ENCODE measurements at regions not wholly inside any gene's neighbourhood (a gene's known extent, or its start where the extent isn't known, plus 50 kb on each side); places are given as distances from the start of the nearest gene placed in this dataset.

DNA sequence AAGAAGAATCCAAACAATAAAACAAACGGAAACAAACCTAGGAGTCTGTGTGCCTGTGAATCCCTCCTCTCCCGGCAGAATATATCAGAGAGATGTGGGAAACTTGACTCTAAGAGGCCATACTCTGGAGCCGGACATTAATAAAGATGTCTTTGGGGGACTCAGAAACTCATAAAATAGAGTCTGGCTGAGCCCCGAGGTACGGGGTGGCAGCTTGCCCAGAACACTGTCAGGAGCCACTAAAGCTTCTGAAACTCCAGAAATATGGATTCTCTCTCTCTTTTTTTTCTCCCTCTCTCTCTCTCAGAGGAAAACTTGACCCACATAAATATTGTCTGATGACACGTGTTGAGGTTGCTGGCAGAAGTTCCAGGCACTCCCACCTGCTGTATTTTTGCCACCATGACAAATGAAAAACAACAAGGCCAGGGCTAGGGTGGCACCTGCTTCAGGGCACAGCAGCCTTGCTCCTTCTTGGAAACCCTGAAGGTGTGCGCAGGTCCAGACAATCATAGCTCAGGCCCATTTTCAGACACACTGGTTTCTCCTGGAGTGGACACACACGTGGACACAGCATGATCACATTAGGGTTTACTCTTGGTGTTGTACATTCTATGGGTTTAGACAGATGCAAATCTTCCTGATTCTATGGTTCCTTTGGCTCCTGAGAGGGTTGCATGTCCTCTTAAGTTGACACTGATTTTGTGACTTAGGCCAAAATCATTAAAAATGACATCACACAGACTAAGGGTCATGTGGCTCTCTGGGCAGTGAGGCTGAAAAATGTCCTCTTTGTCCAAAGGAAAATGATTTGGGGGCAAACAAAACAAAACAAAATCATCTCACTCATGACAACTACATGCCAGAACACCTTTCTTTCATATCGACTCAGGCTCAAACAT lies 282.6 kb upstream of the IRX3 start:
- Histone ChIP-seq H3K9me3 (no peaks in the 10 kb centered on the region), H3K4me1 (ENCODE audit: insufficient read depth) (no peaks in the 10 kb centered on the region), H3K27ac (no peak overlapping the region), H3K4me3 (no peak overlapping the region), H3K36me3 (no peaks in the 10 kb centered on the region), H3K27me3 (no peaks in the 10 kb centered on the region)
- intact Hi-C loops (cut with DNase I): no loop called here
- TF ChIP-seq, protein P1, sequence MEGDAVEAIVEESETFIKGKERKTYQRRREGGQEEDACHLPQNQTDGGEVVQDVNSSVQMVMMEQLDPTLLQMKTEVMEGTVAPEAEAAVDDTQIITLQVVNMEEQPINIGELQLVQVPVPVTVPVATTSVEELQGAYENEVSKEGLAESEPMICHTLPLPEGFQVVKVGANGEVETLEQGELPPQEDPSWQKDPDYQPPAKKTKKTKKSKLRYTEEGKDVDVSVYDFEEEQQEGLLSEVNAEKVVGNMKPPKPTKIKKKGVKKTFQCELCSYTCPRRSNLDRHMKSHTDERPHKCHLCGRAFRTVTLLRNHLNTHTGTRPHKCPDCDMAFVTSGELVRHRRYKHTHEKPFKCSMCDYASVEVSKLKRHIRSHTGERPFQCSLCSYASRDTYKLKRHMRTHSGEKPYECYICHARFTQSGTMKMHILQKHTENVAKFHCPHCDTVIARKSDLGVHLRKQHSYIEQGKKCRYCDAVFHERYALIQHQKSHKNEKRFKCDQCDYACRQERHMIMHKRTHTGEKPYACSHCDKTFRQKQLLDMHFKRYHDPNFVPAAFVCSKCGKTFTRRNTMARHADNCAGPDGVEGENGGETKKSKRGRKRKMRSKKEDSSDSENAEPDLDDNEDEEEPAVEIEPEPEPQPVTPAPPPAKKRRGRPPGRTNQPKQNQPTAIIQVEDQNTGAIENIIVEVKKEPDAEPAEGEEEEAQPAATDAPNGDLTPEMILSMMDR (IDR thresholded peaks at IDR 0.05): no peak
- TF ChIP-seq POLR2A (IDR thresholded peaks at IDR 0.05): no peak
- DNase-seq: no peak
- WGBS, 3 donors: 28 to 32% (median 32%) methylated on average over 9 of the region's 9 CpGs

- intact Hi-C loops (cut with DNase I): no loop called here
Observed at GRCh38 chr16:54564841-54565240, 278.3 kb upstream of the IRX3 start.

DNA sequence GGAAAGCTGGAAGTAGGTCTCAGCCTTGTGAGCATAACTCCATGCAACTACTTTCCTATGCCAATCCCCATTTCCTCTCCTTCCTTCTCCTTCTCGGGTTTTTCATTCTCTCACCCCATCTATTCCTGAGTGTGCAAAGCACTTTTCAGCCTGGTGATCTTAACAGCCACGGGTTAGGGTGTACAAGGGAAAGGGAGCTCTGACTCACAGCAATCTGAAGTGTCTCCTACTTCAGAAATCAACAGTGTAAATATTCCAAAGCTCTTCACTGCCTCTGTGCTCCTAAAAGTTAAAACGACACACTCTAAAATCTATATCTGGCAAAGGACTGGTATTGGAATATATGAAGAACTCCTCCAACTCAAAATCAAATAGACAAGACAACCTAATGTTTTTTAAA lies 268.0 kb upstream of the IRX3 start:
- WGBS, 3 donors: 75 to 82% (median 79%) methylated on average over 3 of the region's 3 CpGs
- TF ChIP-seq, protein P1 (IDR thresholded peaks at IDR 0.05): no peak
- TF ChIP-seq EP300 (IDR thresholded peaks at IDR 0.05) (no peak), POLR2A (IDR thresholded peaks at IDR 0.05) (no peak)

More at GRCh38 chr16:54564841-54565240, 278.3 kb upstream of the IRX3 start:
- Histone ChIP-seq H3K9me3 (no peaks in the 10 kb centered on the region), H3K27ac (no peak overlapping the region), H3K27me3 (no peaks in the 10 kb centered on the region), H3K4me1 (ENCODE audit: insufficient read depth) (no peaks in the 10 kb centered on the region), H3K36me3 (no peaks in the 10 kb centered on the region), H3K4me3 (no peak overlapping the region)
- TF ChIP-seq, protein P1 (IDR thresholded peaks at IDR 0.05): no peak
- TF ChIP-seq POLR2A (IDR thresholded peaks at IDR 0.05) (no peak), EP300 (IDR thresholded peaks at IDR 0.05) (no peak)
- no peak for DNase-seq
- WGBS, 3 donors: 76 to 86% (median 79%) methylated on average over 4 of the region's 4 CpGs

DNA sequence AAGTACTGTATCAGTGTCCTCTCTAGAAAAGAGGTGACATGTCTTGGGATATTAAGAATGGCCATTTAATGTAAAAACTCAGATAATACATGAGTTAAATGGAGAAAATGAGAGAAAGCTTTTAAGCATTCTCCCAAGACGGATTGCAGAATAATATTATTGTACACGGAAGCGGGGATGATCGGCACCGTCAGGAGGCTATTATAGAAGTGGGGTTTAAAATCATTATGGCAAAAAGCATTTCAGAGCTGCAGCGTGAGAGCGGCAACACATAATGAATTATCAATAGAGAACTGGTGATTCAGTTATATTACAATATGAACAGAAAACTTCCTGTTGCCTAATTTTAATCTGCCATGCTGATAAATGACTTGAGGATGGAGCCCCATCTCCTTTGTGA lies 261.7 kb upstream of the IRX3 start:
- Histone ChIP-seq H3K9me3 (no peaks in the 10 kb centered on the region), H3K4me3 (no peak overlapping the region), H3K27ac (no peak overlapping the region), H3K27me3 (no peaks in the 10 kb centered on the region), H3K36me3 (no peaks in the 10 kb centered on the region), H3K4me1 (ENCODE audit: insufficient read depth) (no peaks in the 10 kb centered on the region)
- 80 to 88% (median 80%) methylated on average over 7 of the region's 7 CpGs for WGBS, 3 donors
- TF ChIP-seq POLR2A (IDR thresholded peaks at IDR 0.05) (no peak), EP300 (IDR thresholded peaks at IDR 0.05) (no peak)
- TF ChIP-seq, protein P1 (IDR thresholded peaks at IDR 0.05): no peak
- DNase-seq: no peak
- intact Hi-C loops (cut with DNase I): no loop called here

More for the DNA sequence above, 268.0 kb upstream of the IRX3 start:
- Histone ChIP-seq H3K27me3 (no peaks in the 10 kb centered on the region), H3K4me3 (no peak overlapping the region), H3K27ac (no peak overlapping the region), H3K4me1 (ENCODE audit: insufficient read depth) (no peaks in the 10 kb centered on the region), H3K9me3 (no peaks in the 10 kb centered on the region), H3K36me3 (no peaks in the 10 kb centered on the region)
- intact Hi-C loops (cut with DNase I): no loop called here
- no peak for DNase-seq

Measured in ovary (tissue), 7 donors.